SU-DHL-6 (cell line): ENCODE measurements at regions not wholly inside any gene's neighbourhood (a gene's known extent, or its start where the extent isn't known, plus 50 kb on each side); places are given as distances from the start of the nearest gene placed in this dataset.

Experiments used
- EZH2phosphoT487 ChIP-seq: fragments of 200-600 bp; sonication (generic), shearing (Covaris generic); conservative IDR thresholded peaks from 2 replicates; pipeline ENCODE4 v1.6.1; 2018; ENCODE audit warnings: mild to moderate bottlenecking, antibody characterized with exemption, low read length, moderate library complexity, mixed read lengths
- TF ChIP-seq, protein P1 (sequence below): fragments of 200-600 bp; sonication (generic); IDR thresholded peaks from one replicate; pipeline ENCODE4 v1.5.1; 2017; ENCODE audit warnings: antibody characterized with exemption, mild to moderate bottlenecking, low read length, moderate library complexity; ENCODE audit not compliant: insufficient read depth, poor library complexity, severe bottlenecking

DNA sequence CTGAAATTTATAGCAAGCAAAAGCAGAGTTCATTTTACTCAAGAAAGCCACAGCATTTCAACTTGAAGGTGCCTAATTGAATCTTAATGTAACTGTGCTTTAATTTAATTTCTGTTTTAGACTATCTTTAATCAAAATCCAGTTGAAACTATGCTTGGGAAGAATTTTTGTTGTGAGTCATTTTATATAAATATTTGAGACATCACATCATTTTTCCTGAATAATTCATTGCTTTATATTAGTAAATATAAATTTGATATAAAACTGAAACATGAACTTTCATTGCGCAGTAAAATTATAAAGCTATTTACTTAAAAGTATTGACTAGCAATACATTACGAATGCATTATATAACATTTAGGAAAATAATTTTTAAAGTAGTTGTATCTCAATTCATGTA lies 1937.1 kb upstream of the CDH9 start:
- TF ChIP-seq, protein P1, sequence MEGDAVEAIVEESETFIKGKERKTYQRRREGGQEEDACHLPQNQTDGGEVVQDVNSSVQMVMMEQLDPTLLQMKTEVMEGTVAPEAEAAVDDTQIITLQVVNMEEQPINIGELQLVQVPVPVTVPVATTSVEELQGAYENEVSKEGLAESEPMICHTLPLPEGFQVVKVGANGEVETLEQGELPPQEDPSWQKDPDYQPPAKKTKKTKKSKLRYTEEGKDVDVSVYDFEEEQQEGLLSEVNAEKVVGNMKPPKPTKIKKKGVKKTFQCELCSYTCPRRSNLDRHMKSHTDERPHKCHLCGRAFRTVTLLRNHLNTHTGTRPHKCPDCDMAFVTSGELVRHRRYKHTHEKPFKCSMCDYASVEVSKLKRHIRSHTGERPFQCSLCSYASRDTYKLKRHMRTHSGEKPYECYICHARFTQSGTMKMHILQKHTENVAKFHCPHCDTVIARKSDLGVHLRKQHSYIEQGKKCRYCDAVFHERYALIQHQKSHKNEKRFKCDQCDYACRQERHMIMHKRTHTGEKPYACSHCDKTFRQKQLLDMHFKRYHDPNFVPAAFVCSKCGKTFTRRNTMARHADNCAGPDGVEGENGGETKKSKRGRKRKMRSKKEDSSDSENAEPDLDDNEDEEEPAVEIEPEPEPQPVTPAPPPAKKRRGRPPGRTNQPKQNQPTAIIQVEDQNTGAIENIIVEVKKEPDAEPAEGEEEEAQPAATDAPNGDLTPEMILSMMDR, result no peak
- no peak for TF ChIP-seq EZH2phosphoT487
